DND-41 (cell line): ENCODE measurements at regions not wholly inside any gene's neighbourhood (a gene's known extent, or its start where the extent isn't known, plus 50 kb on each side); places are given as distances from the start of the nearest gene placed in this dataset.

Experiments used
- ATAC-seq: fragments of 200-7000 bp; cut with Tn5 transposase; 3 replicates; pipeline ENCODE4 v1.9.1; 2021; ENCODE audit warnings: low read depth; ENCODE audit not compliant: insufficient read depth
- DNase-seq: peaks from one replicate; pipeline ENCODE4 v3.0.0-alpha.2; 2020
- H2AFZ ChIP-seq: 2 replicates; pipeline ENCODE4 v1.6.0; 2012; ENCODE audit warnings: low read depth, low read length
- H3K27ac ChIP-seq: 2 replicates; pipeline ENCODE4 v1.5.1; 2012; ENCODE audit warnings: low read length, inconsistent platforms
- H3K27me3 ChIP-seq: fragments of 200-600 bp; sonication (generic); 2 replicates; pipeline ENCODE4 v1.6.0; 2012; ENCODE audit warnings: low read length, mild to moderate bottlenecking, inconsistent platforms; ENCODE audit not compliant: insufficient read depth, poor library complexity
- H3K36me3 ChIP-seq: 2 replicates; pipeline ENCODE4 v1.5.1; 2012; ENCODE audit warnings: low read length, inconsistent platforms; ENCODE audit not compliant: insufficient read depth
- H3K4me1 ChIP-seq: 2 replicates; pipeline ENCODE4 v1.5.1; 2012; ENCODE audit warnings: mild to moderate bottlenecking, low read length; ENCODE audit not compliant: insufficient read depth
- H3K4me2 ChIP-seq: 2 replicates; pipeline ENCODE4 v1.6.0; 2012; ENCODE audit warnings: mild to moderate bottlenecking, moderate library complexity, low read length, inconsistent platforms; ENCODE audit not compliant: insufficient read depth
- H3K4me3 ChIP-seq, 2 experiments: fragments of 200-600 bp in 1 of 2; shearing (Covaris generic) in 1 of 2; 2 replicates each; pipeline ENCODE4 v1.5.1; 2012 to 2016; ENCODE audit warnings: inconsistent platforms in 2 of 2, low read length in 2 of 2, mild to moderate bottlenecking in 2 of 2, low read depth in 1 of 2, moderate library complexity in 1 of 2
- H3K79me2 ChIP-seq: 2 replicates; pipeline ENCODE4 v1.6.0; 2012; ENCODE audit warnings: low read length, inconsistent platforms; ENCODE audit not compliant: insufficient read depth
- H3K9ac ChIP-seq: 2 replicates; pipeline ENCODE4 v1.6.0; 2012; ENCODE audit warnings: low read depth, mild to moderate bottlenecking, inconsistent platforms, low read length, moderate library complexity
- H3K9me3 ChIP-seq: 2 replicates; pipeline ENCODE4 v1.5.1; 2012; ENCODE audit warnings: low read length, moderate library complexity, mild to moderate bottlenecking, inconsistent platforms; ENCODE audit not compliant: insufficient read depth, severe bottlenecking
- H4K20me1 ChIP-seq: 2 replicates; pipeline ENCODE4 v1.6.0; 2012; ENCODE audit warnings: low read length; ENCODE audit not compliant: insufficient read depth
- CTCF ChIP-seq: IDR thresholded peaks from 2 replicates; pipeline ENCODE4 v1.5.1; 2012; ENCODE audit warnings: borderline replicate concordance, low read length, moderate library complexity, mild to moderate bottlenecking; ENCODE audit not compliant: poor library complexity, severe bottlenecking; ENCODE audit errors: extremely low read depth
- EZH2 ChIP-seq: IDR thresholded peaks from 3 replicates; pipeline ENCODE4 v1.6.1; 2012; ENCODE audit warnings: borderline replicate concordance, low read depth, mild to moderate bottlenecking, moderate library complexity, low read length, inconsistent platforms; ENCODE audit not compliant: severe bottlenecking

- H4K20me1 ChIP-seq = no peaks in the 10 kb centered on the region
- H3K9me3 ChIP-seq = no peaks in the 10 kb centered on the region
- no peak overlapping the region for H3K4me3 ChIP-seq
- no peak for DNase-seq
- no peak overlapping the region for H3K4me2 ChIP-seq
- no peaks in the 10 kb centered on the region for H3K79me2 ChIP-seq
- H2AFZ ChIP-seq = no peak overlapping the region
- TF ChIP-seq CTCF = no peak
- no peak for TF ChIP-seq EZH2
- no peak overlapping the region for H3K9ac ChIP-seq
- H3K36me3 ChIP-seq = no peaks in the 10 kb centered on the region
- H3K4me1 ChIP-seq = no peaks in the 10 kb centered on the region
- no peak for ATAC-seq
- H3K27ac ChIP-seq = no peak overlapping the region
- H3K27me3 ChIP-seq = no peaks in the 10 kb centered on the region
These were observed 450.0 kb downstream of the PMP22 start for GRCh38 chr17:14815079-14815478.

GRCh38 chr17:14813649-14814370, 451.3 kb downstream of the PMP22 start:
- H2AFZ ChIP-seq = no peak overlapping the region
- no peak overlapping the region for H3K9ac ChIP-seq
- peaks cover 2% of the 10 kb centered on the region for H3K9me3 ChIP-seq
- DNase-seq (peak; percentile 27), ATAC-seq (no peak)
- H4K20me1 ChIP-seq = no peaks in the 10 kb centered on the region
- H3K4me1 ChIP-seq = no peaks in the 10 kb centered on the region
- H3K4me2 ChIP-seq = no peak overlapping the region
- H3K36me3 ChIP-seq = no peaks in the 10 kb centered on the region
- no peaks in the 10 kb centered on the region for H3K79me2 ChIP-seq
- H3K27ac ChIP-seq = no peak overlapping the region
- TF ChIP-seq CTCF (peak; percentile 28), EZH2 (no peak)
- H3K4me3 ChIP-seq = no peak overlapping the region
- no peaks in the 10 kb centered on the region for H3K27me3 ChIP-seq

- Histone ChIP-seq H2AFZ (no peak overlapping the region), H3K9me3 (peaks cover 15% of the 10 kb centered on the region), H3K4me2 (no peak overlapping the region), H3K9ac (no peak overlapping the region), H3K4me3 (no peak overlapping the region), H3K4me1 (no peaks in the 10 kb centered on the region), H4K20me1 (no peaks in the 10 kb centered on the region), H3K36me3 (no peaks in the 10 kb centered on the region), H3K79me2 (no peaks in the 10 kb centered on the region), H3K27me3 (no peaks in the 10 kb centered on the region), H3K27ac (no peak overlapping the region)
- no peak for DNase-seq
- ATAC-seq = no peak
- TF ChIP-seq CTCF (no peak), EZH2 (no peak)
These were observed 456.7 kb downstream of the PMP22 start for GRCh38 chr17:14808425-14808824.

GRCh38 chr17:14805348-14805747, 459.8 kb downstream of the PMP22 start:
- DNase-seq = no peak
- no peak for TF ChIP-seq EZH2
- TF ChIP-seq CTCF = peak; percentile 13
- H3K9ac ChIP-seq = no peak overlapping the region
- H3K27me3 ChIP-seq = no peaks in the 10 kb centered on the region
- no peak for ATAC-seq
- H3K27ac ChIP-seq = no peak overlapping the region
- no peaks in the 10 kb centered on the region for H3K4me1 ChIP-seq
- H3K9me3 ChIP-seq = peaks cover 15% of the 10 kb centered on the region
- H3K79me2 ChIP-seq = no peaks in the 10 kb centered on the region
- no peaks in the 10 kb centered on the region for H4K20me1 ChIP-seq
- H3K4me3 ChIP-seq = no peak overlapping the region
- no peaks in the 10 kb centered on the region for H3K36me3 ChIP-seq
- no peak overlapping the region for H2AFZ ChIP-seq
- H3K4me2 ChIP-seq = no peak overlapping the region
